Suprapubic skin (tissue), 4 donors: ENCODE measurements at regions not wholly inside any gene's neighbourhood (a gene's known extent, or its start where the extent isn't known, plus 50 kb on each side); places are given as distances from the start of the nearest gene placed in this dataset.

ENCODE experiments used
- DNase-seq, 2 donors: peaks; one replicate each; pipeline ENCODE4 v3.0.0-alpha.2; 2019; ENCODE audit warnings: low spot score in 2 of 2
- H3K27ac ChIP-seq: fragments of 200-600 bp; sonication (generic); one replicate; pipeline ENCODE4 v1.5.1; 2019
- H3K27me3 ChIP-seq: fragments of 200-600 bp; sonication (generic); one replicate; pipeline ENCODE4 v1.5.1; 2019
- H3K36me3 ChIP-seq: fragments of 200-600 bp; sonication (generic); one replicate; pipeline ENCODE4 v1.5.1; 2019
- H3K4me1 ChIP-seq: fragments of 200-600 bp; sonication (generic); one replicate; pipeline ENCODE4 v1.5.1; 2019
- H3K4me3 ChIP-seq: fragments of 200-600 bp; sonication (generic); one replicate; pipeline ENCODE4 v1.5.1; 2019; ENCODE audit warnings: mild to moderate bottlenecking
- H3K9me3 ChIP-seq: fragments of 200-600 bp; sonication (generic); one replicate; pipeline ENCODE4 v1.5.1; 2019
- CTCF ChIP-seq, 2 donors: fragments of 200-600 bp in 1 of 2; fragments of 450-650 bp in 1 of 2; sonication (generic) in 1 of 2; IDR thresholded peaks; one replicate each; pipeline ENCODE4 v1.5.1; 2016 to 2019; ENCODE audit warnings: antibody characterized with exemption in 2 of 2, mild to moderate bottlenecking in 1 of 2, moderate library complexity in 1 of 2
- EP300 ChIP-seq: sonication (generic); formaldehyde crosslinking; IDR thresholded peaks from one replicate; pipeline ENCODE4 v1.6.1; 2017; ENCODE audit warnings: antibody characterized with exemption
- POLR2A ChIP-seq, 2 donors: fragments of 450-650 bp; IDR thresholded peaks; one replicate each; pipeline ENCODE4 v1.6.1; 2017; ENCODE audit warnings: antibody characterized with exemption in 2 of 2, mild to moderate bottlenecking in 2 of 2, moderate library complexity in 2 of 2
- POLR2AphosphoS5 ChIP-seq, 3 donors: sonication (generic); formaldehyde crosslinking; IDR thresholded peaks; one replicate each; pipeline ENCODE4 v1.6.1; 2017; ENCODE audit warnings: antibody characterized with exemption in 3 of 3
- WGBS: methylation state at CpG from one replicate; pipeline ENCODE4 v1.1.5; 2018; 5-methylcytosine and 5-hydroxymethylcytosine counted together

GRCh38 chrX:42955349-42955748 is 177.4 kb upstream of the PPP1R2C start:
- Histone ChIP-seq H3K36me3 (no peaks in the 10 kb centered on the region), H3K27me3 (no peaks in the 10 kb centered on the region), H3K4me3 (no peak overlapping the region), H3K9me3 (no peaks in the 10 kb centered on the region), H3K27ac (no peak overlapping the region), H3K4me1 (no peaks in the 10 kb centered on the region)
- DNase-seq, result no peak
- TF ChIP-seq POLR2AphosphoS5 (IDR thresholded peaks at IDR 0.05), result no peak
- TF ChIP-seq EP300, result no peak
- TF ChIP-seq CTCF (IDR thresholded peaks at IDR 0.05), result no peak
- no peak for TF ChIP-seq POLR2A (IDR thresholded peaks at IDR 0.05)
- 64% methylated on average over 2 of the region's 2 CpGs for WGBS

- Histone ChIP-seq H3K27ac (no peak overlapping the region), H3K9me3 (no peaks in the 10 kb centered on the region), H3K36me3 (no peaks in the 10 kb centered on the region), H3K27me3 (no peaks in the 10 kb centered on the region), H3K4me3 (no peak overlapping the region), H3K4me1 (no peaks in the 10 kb centered on the region)
- 77% methylated on average over 2 of the region's 2 CpGs for WGBS
- TF ChIP-seq CTCF (IDR thresholded peaks at IDR 0.05), result no peak
- TF ChIP-seq EP300, result no peak
- no peak for TF ChIP-seq POLR2AphosphoS5 (IDR thresholded peaks at IDR 0.05)
- TF ChIP-seq POLR2A (IDR thresholded peaks at IDR 0.05), result no peak
- DNase-seq, result no peak
Measured at GRCh38 chrX:42967681-42968300, 189.8 kb upstream of the PPP1R2C start.

- Histone ChIP-seq H3K4me3 (no peak overlapping the region), H3K27ac (no peak overlapping the region), H3K4me1 (no peaks in the 10 kb centered on the region), H3K27me3 (no peaks in the 10 kb centered on the region), H3K36me3 (no peaks in the 10 kb centered on the region), H3K9me3 (no peaks in the 10 kb centered on the region)
- 55% methylated on average over 2 of the region's 2 CpGs for whole genome bisulfite sequencing
- DNase-seq, result no peak
- TF ChIP-seq POLR2AphosphoS5 (IDR thresholded peaks at IDR 0.05), result no peak
- TF ChIP-seq CTCF (IDR thresholded peaks at IDR 0.05), result no peak
- TF ChIP-seq POLR2A (IDR thresholded peaks at IDR 0.05), result no peak
Measured at GRCh38 chrX:42973321-42973720, 195.4 kb upstream of the PPP1R2C start.

- no peaks in the 10 kb centered on the region for H3K4me1 ChIP-seq
- no peak for DNase-seq
- H3K27ac ChIP-seq, result no peak overlapping the region
- no peaks in the 10 kb centered on the region for H3K36me3 ChIP-seq
- H3K4me3 ChIP-seq, result no peak overlapping the region
- WGBS, result 96% methylated on average over 2 of the region's 2 CpGs
- TF ChIP-seq CTCF (IDR thresholded peaks at IDR 0.05), result no peak
- TF ChIP-seq EP300, result no peak
- TF ChIP-seq POLR2A (IDR thresholded peaks at IDR 0.05), result no peak
- no peak for TF ChIP-seq POLR2AphosphoS5 (IDR thresholded peaks at IDR 0.05)
- no peaks in the 10 kb centered on the region for H3K9me3 ChIP-seq
- no peaks in the 10 kb centered on the region for H3K27me3 ChIP-seq
Measured at GRCh38 chrX:42975906-42976305, 197.9 kb upstream of the PPP1R2C start.

- H3K9me3 ChIP-seq, result no peaks in the 10 kb centered on the region
- no peaks in the 10 kb centered on the region for H3K4me1 ChIP-seq
- H3K27me3 ChIP-seq, result no peaks in the 10 kb centered on the region
- TF ChIP-seq POLR2A (IDR thresholded peaks at IDR 0.05), result no peak
- TF ChIP-seq EP300, result no peak
- TF ChIP-seq POLR2AphosphoS5 (IDR thresholded peaks at IDR 0.05), result no peak
- no peak for TF ChIP-seq CTCF (IDR thresholded peaks at IDR 0.05)
- H3K27ac ChIP-seq, result no peak overlapping the region
- 40% methylated on average over 2 of the region's 2 CpGs for WGBS
- H3K36me3 ChIP-seq, result no peaks in the 10 kb centered on the region
- H3K4me3 ChIP-seq, result no peak overlapping the region
- no peak for DNase-seq
Measured at GRCh38 chrX:42976746-42977366, 198.9 kb upstream of the PPP1R2C start.
